HG03460 (cell line): ENCODE measurements at regions not wholly inside any gene's neighbourhood (a gene's known extent, or its start where the extent isn't known, plus 50 kb on each side); places are given as distances from the start of the nearest gene placed in this dataset.
"Not testable (repeated sequence)": the region's sequence is repeated elsewhere in the genome, so short reads cannot be mapped to it uniquely, and the experiment has no call there.

Experiments
- ATAC-seq: cut with Tn5 transposase; IDR thresholded peaks from one replicate; pipeline ENCODE4 v1.9.1; 2021; ENCODE audit not compliant: unreplicated experiment

- ATAC-seq, result no peak
Observed at GRCh38 chr1:224791362-224791941, 138.0 kb upstream of the DNAH14 start.

GRCh38 chr1:224795591-224795990, 133.9 kb upstream of the DNAH14 start:
- no peak for ATAC-seq

- no peak for ATAC-seq
Observed at GRCh38 chr1:224799083-224799482, 130.4 kb upstream of the DNAH14 start.

GRCh38 chr1:224800486-224801119, 128.9 kb upstream of the DNAH14 start:
- no peak for ATAC-seq

GRCh38 chr1:224801844-224802490, 127.5 kb upstream of the DNAH14 start:
- ATAC-seq, result no peak

GRCh38 chr1:224802617-224803016, 126.9 kb upstream of the DNAH14 start:
- no peak for ATAC-seq

GRCh38 chr1:224804220-224804619, 125.3 kb upstream of the DNAH14 start:
- ATAC-seq, result no peak

GRCh38 chr1:224805889-224806288, 123.6 kb upstream of the DNAH14 start:
- ATAC-seq, result no peak

- no peak for ATAC-seq
Observed at GRCh38 chr1:224809137-224809536, 120.3 kb upstream of the DNAH14 start.

GRCh38 chr1:224809613-224810012, 119.9 kb upstream of the DNAH14 start:
- no peak for ATAC-seq

- ATAC-seq, result no peak
Observed at GRCh38 chr1:224811564-224811963, 117.9 kb upstream of the DNAH14 start.

- no peak for ATAC-seq
Observed at GRCh38 chr1:224815647-224816046, 113.8 kb upstream of the DNAH14 start.

GRCh38 chr1:224816062-224816461, 113.4 kb upstream of the DNAH14 start:
- ATAC-seq, result no peak

GRCh38 chr1:224817382-224817781, 112.1 kb upstream of the DNAH14 start:
- ATAC-seq, result no peak

GRCh38 chr1:224819861-224820260, 109.6 kb upstream of the DNAH14 start:
- ATAC-seq, result no peak

- no peak for ATAC-seq
Observed at GRCh38 chr1:224820341-224820740, 109.1 kb upstream of the DNAH14 start.

GRCh38 chr1:224821751-224822150, 107.7 kb upstream of the DNAH14 start:
- not testable (repeated sequence) for ATAC-seq

GRCh38 chr1:224825525-224826000, 103.9 kb upstream of the DNAH14 start:
- no peak for ATAC-seq

- ATAC-seq, result no peak
Observed at GRCh38 chr1:224828691-224829090, 100.8 kb upstream of the DNAH14 start.

GRCh38 chr1:224831501-224831900, 98.0 kb upstream of the DNAH14 start:
- ATAC-seq, result no peak

- ATAC-seq, result not testable (repeated sequence)
Observed at GRCh38 chr1:224839648-224840300, 89.7 kb upstream of the DNAH14 start.

- not testable (repeated sequence) for ATAC-seq
Observed at GRCh38 chr1:224841803-224842202, 87.7 kb upstream of the DNAH14 start.
